Stimulated activated CD8-positive, alpha-beta memory T cell treated with anti-CD3 and anti-CD28 coated beads, Interleukin-7, amount 100 ng/mL, for 48 hours (primary cell): ENCODE measurements at regions not wholly inside any gene's neighbourhood (a gene's known extent, or its start where the extent isn't known, plus 50 kb on each side); places are given as distances from the start of the nearest gene placed in this dataset.
A peak's percentile ranks its signal among the peaks of the same experiment; 100 is the strongest.

Experiments
- DNase-seq, 2 donors: peaks; one replicate each; pipeline ENCODE4 v3.0.0-alpha.2; 2020; ENCODE audit warnings: low read depth in 1 of 2; ENCODE audit errors: extremely low read depth in 1 of 2

GRCh38 chr5:175765858-175766257 is 105.5 kb upstream of the CPLX2 start:
- no peak for DNase-seq

- DNase-seq: no peak
Measured at GRCh38 chr5:175766963-175767362, 104.4 kb upstream of the CPLX2 start.

GRCh38 chr5:175772747-175773533 is 98.4 kb upstream of the CPLX2 start:
- DNase-seq: no peak

- no peak for DNase-seq
Measured at GRCh38 chr5:175773534-175774070, 97.8 kb upstream of the CPLX2 start.

GRCh38 chr5:175775416-175775815 is 96.0 kb upstream of the CPLX2 start:
- DNase-seq: no peak

GRCh38 chr5:175778951-175779503 is 92.4 kb upstream of the CPLX2 start:
- no peak for DNase-seq

GRCh38 chr5:175783739-175784138 is 87.6 kb upstream of the CPLX2 start:
- DNase-seq: no peak

GRCh38 chr5:175784230-175784629 is 87.1 kb upstream of the CPLX2 start:
- DNase-seq: no peak

GRCh38 chr5:175785681-175786080 is 85.7 kb upstream of the CPLX2 start:
- DNase-seq: no peak

- no peak for DNase-seq
Measured at GRCh38 chr5:175788155-175788787, 83.1 kb upstream of the CPLX2 start.

- DNase-seq: no peak
Measured at GRCh38 chr5:175789670-175790069, 81.7 kb upstream of the CPLX2 start.

GRCh38 chr5:175790796-175791195 is 80.6 kb upstream of the CPLX2 start:
- no peak for DNase-seq

- no peak for DNase-seq
Measured at GRCh38 chr5:175795959-175796358, 75.4 kb upstream of the CPLX2 start.

- peak; percentile 46 to 61 for DNase-seq
Measured at GRCh38 chr5:175796536-175797499, 74.6 kb upstream of the CPLX2 start.

GRCh38 chr5:175797521-175798038 is 73.8 kb upstream of the CPLX2 start:
- DNase-seq: no peak

GRCh38 chr5:175798626-175799025 is 72.8 kb upstream of the CPLX2 start:
- DNase-seq: no peak

GRCh38 chr5:175800656-175801081 is 70.7 kb upstream of the CPLX2 start:
- DNase-seq: no peak

GRCh38 chr5:175802361-175802760 is 69.0 kb upstream of the CPLX2 start:
- no peak for DNase-seq

- no peak for DNase-seq
Measured at GRCh38 chr5:175803254-175803653, 68.1 kb upstream of the CPLX2 start.

GRCh38 chr5:175803736-175804454 is 67.5 kb upstream of the CPLX2 start:
- DNase-seq: no peak
